GM18499 (cell line): ENCODE measurements at regions not wholly inside any gene's neighbourhood (a gene's known extent, or its start where the extent isn't known, plus 50 kb on each side); places are given as distances from the start of the nearest gene placed in this dataset.
A peak's percentile ranks its signal among the peaks of the same experiment; 100 is the strongest.
"Not testable (repeated sequence)": the region's sequence is repeated elsewhere in the genome, so short reads cannot be mapped to it uniquely, and the experiment has no call there.

ENCODE experiments used
- ATAC-seq: cut with Tn5 transposase; IDR thresholded peaks from one replicate; pipeline ENCODE4 v1.9.1; 2021; ENCODE audit warnings: moderate number of reproducible peaks; ENCODE audit not compliant: insufficient read depth, unreplicated experiment

GRCh38 chr10:117601716-117602115 lies 59.2 kb downstream of the EMX2 start:
- ATAC-seq, result no peak

DNA sequence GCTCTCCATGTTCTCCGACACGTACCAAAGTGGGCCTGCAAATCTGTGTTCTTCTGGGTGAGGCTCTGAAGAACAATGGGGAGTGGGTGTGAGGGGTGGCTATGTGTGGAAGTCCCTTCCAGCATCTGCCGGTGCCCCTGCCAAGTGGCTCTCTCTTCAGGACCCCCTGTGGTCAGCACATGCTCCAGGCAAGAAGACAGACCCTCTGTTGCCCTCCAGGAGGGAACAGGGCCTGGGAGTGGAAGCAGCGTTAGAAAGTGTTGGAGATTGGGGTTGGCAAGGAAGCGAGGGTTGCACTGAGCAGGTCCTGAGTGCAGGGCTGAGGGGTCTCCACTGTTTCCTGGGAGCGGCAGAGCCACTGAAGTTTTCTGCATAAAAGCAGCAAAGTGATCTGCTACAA lies 60.5 kb downstream of the EMX2 start:
- no peak for ATAC-seq

- no peak for ATAC-seq
Observed at GRCh38 chr10:117603726-117604125, 61.2 kb downstream of the EMX2 start.

DNA sequence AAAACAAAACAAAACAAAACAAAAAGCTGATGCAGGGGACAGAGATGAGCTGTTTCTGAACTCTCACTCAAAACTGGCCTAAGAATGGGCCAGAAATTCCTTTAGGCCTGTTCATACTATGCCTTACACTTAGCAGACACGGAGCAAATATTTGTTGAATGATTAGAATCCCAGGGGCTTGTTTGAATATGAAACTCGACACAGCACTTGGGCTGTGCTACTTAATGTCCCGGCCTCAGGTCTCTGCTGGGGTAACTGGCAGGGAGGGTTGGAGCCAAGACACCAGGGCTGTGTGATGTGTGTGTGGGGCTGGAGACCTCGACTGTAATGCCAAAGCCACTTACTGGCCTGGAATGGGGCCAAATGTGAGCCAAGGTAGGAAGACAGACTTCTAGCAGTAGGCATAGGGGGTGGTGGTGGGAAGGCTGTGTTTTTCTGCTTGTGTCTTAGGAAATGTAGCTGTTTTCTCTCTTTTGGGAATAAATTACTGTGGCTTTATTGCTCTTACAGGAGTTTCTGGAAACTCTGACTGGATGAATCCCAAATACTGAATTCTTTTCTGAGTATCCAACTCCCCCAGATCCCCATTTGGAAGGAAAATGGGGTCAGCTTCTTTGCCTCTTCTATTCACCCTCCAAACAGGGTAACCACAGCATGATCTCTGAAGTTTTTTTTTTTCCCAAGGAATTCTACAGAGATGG lies 66.7 kb downstream of the EMX2 start:
- no peak for ATAC-seq

- no peak for ATAC-seq
Observed at GRCh38 chr10:117609796-117610170, 67.2 kb downstream of the EMX2 start.

- ATAC-seq, result no peak
Observed at GRCh38 chr10:117610321-117610720, 67.8 kb downstream of the EMX2 start.

DNA sequence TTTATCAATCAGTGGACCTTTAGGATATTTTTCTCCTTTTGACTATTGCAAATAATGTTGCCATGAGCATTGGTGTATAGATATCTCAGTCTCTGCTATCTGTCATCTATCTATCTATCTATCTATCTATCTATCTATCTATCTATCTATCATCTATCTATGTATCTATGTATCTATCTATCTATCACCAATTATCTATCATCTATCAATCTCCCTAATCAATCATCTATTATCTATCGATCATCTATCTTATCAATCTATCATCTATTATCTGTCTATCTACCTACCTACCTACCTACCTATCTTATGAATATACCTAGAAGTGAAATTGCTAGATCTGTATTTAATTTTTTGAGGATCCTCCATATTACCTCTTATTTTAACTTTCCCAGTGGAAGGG lies 69.6 kb downstream of the EMX2 start:
- no peak for ATAC-seq

DNA sequence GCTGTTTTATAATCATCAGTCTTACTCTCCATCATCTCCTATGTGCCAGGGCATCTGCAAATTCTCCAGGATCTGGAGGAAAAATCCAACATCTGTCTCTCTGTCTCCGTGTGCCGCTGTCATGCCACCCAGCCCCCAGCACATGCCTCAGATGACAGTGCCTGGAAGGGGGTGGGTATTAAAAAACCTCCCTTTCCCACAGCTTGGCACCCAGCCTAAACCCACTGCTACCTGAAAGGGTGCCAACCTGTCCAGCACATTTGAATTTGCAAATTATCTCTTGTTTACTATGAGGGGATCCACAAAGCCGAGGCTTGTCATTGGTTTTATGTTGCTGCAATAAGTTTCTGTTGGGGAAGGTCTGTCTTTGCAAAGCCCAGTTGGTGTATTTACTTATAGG lies 73.1 kb downstream of the EMX2 start:
- no peak for ATAC-seq

- peak; percentile 78 for ATAC-seq
Observed at GRCh38 chr10:117616179-117616578, 73.6 kb downstream of the EMX2 start.

DNA sequence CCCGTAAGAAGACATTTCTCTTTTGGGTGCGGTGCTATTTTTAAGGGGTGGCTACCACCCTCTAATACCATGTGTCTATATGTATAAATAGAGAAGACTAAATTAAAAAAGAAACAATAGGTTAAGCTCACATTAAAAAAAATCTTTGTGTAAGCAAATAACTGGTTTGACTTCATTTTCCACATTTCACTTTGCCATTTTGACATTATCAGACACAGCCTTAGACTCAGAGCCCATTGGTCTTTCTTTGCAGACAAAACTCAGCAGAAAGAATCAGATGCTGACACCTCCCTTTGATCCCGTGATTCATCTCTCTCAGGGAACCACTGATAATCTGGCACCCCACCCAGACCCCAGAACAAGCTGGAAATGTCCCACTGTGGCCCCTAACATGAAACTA lies 74.5 kb downstream of the EMX2 start:
- no peak for ATAC-seq

DNA sequence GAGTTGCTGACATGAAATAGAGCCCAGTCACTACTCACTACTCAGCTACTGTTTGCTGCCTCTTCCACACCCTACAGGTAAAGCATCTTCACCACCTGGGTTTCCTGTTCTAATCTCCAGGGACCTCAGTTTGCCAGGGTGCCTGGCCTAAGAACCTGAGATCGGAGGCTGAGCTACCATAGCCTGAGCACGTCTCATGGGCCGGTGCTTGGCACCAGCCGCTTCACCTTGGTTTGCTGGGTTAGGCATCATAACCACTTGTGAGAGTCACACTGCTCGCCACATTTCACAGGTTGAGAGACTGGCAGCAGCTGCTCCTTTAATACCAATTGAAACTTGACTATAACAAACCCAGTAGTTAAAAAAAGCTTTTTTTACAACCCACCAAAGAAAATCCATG lies 75.1 kb downstream of the EMX2 start:
- ATAC-seq, result no peak

- ATAC-seq, result no peak
Observed at GRCh38 chr10:117619223-117619622, 76.7 kb downstream of the EMX2 start.

DNA sequence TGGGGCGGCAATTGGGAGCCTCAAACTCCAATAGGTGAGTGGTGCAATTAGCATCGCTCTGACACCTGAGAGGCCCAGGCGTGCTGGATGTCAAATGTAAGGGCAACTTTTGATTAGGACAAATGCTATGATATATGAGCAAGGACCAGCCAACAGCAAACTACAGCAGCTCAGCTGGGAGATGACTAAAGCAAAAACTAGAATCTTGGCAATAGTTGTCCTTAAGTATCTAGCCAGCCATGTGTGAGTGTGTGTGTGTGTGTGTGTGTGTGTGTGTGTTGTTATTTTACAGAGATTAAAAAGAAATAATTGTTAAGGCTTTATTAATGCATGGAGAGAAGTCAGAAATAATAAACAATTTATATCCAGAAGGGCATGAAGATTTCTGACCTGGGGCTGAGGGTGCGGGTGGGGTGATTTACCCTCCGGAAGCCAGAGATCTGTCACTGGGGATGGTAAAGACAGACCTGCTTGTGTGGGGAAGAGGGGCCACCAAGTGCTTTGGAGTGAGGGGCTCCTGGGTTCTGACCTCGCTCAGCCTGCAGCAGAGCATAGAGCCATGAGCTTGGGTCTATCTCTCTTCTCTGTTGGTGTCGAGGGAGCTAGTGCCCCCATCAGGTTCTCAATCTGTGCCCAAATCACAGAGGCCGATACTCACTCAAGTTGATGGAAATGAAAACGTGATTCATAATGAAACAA lies 77.3 kb downstream of the EMX2 start:
- no peak for ATAC-seq

- no peak for ATAC-seq
Observed at GRCh38 chr10:117621196-117621595, 78.7 kb downstream of the EMX2 start.

DNA sequence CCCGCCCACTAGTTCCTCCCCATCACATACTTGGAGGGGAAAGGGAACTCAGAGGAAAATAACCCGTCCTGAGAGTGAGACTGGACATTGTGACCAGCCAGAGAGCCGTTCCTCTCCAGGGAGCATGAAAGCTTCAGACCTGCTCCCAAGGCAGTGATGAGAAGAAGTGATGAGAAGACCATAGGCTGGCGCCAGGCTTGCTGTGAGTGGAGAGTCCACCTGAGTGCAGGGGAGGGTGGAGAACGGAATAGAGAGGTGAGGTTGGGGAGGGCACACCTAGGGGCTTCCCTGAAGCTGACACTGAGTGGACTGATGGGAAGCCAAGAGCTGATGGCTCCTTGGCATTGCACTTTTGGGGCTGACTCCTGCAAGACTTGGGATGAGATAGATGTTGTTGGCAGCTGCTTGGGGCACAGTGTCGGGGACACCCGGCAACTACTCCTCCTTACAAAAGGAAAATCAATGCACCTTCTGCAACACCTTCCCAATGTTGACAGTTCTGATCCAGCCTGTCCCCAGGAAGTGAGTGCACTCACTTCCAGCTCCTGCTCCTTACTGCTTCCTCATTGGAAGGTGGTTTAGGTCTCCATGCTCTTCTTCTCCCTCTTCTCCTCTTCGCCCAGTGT lies 79.4 kb downstream of the EMX2 start:
- no peak for ATAC-seq

- no peak for ATAC-seq
Observed at GRCh38 chr10:117622471-117623184, 80.1 kb downstream of the EMX2 start.

DNA sequence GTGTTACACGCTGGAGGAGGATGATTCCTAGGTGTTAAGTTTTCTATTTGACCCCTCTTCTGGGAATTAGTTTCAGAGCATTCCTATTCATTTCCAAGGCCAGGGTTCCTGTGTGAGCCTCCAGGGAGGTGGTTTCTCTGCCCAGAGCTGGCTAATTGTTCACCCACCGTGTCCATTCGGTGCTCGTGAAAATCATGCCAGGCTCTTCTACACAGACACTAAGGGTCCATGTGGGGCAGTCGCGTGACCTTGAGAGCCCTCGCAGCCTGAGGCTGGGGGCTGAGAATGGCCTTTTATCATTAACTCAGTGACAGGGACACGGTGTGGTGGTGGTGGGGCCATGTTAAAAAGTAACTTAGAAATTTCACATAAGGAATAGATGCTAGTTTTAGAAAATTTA lies 83.7 kb downstream of the EMX2 start:
- no peak for ATAC-seq

GRCh38 chr10:117627561-117627960 lies 85.0 kb downstream of the EMX2 start:
- ATAC-seq, result no peak

DNA sequence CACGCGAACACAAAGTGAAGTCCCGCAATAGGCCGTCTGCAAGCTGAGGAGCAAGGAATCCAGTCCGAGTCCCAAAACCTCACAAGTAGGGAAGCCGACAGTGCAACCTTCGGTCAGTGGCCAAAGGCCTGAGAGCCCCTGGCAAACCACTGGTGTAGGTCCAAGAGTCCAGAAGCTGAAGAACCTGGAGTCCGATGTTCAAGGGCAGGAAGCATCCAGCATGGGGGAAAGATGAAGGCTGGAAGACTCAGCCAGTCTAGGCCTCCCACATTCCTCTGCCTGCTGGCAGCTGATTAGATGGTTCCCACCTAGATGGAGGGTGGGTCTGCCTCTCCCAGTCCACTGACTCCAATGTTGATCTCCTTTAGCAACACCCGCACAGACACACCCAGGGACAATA lies 87.2 kb downstream of the EMX2 start:
- ATAC-seq, result not testable (repeated sequence)

DNA sequence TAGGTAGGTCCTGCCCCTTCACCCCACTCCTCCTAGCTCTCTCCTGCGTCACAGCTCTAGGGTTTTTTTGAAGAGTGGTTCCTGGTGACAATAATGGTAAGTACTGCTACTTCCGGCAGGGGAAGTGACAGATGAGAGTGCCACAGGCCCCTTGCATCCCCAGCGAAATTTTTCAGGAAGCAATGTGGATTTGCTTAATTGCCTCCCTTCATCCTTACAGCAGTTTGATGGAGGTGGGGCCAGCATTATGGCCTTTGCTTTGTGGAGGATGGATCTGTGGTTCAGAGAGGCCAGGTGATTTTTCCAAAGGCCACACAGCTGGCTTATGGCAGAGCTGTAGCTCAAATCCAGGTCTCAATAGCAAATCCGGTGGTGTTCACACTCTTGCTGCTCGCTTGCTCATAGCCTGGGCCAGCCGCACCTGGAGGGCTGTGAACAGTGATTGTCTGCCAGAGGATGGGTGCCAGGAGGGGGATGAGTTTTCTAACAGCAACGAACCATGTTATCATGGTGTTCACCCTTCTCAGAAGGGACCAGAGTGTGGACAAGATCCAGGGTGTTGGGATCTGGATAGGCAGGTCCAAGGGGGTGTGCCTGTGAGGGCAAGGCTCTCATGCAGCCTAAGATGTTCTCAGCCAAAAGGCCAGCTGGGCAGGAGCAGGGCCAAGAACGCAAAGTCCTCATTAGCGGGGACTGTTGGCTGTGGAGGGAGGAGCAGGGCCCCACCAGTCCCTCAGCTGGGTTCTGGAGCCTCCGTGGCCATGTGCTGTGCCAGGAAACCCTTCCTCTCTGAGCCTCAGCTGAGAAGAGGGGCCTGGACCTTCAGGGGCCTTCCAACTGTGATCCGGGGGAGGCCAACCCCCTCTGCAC lies 89.0 kb downstream of the EMX2 start:
- ATAC-seq, result no peak
